Activated CD8-positive, alpha-beta T cell treated with anti-CD3 and anti-CD28 coated beads, Interleukin-2, amount 10 ng/mL, durations not matched to agents 7 days and 5 days (primary cell): ENCODE measurements at regions not wholly inside any gene's neighbourhood (a gene's known extent, or its start where the extent isn't known, plus 50 kb on each side); places are given as distances from the start of the nearest gene placed in this dataset.

Experiments used
- ATAC-seq: fragments of 150-1000 bp; cut with Tn5 transposase; one replicate; pipeline ENCODE4 v1.10.0; 2021; ENCODE audit warnings: moderate library complexity
- CTCF ChIA-PET: fragments of 350-600 bp; sonication (Branson Sonifier 250); formaldehyde crosslinking; loops from one replicate; lab custom pipeline; 2021; ENCODE audit warnings: antibody characterized with exemption; lab: Charles Lee
- POLR2A ChIA-PET: fragments of 350-600 bp; sonication (Branson Sonifier 250); formaldehyde crosslinking; loops from one replicate; lab custom pipeline; 2021; ENCODE audit warnings: antibody characterized with exemption; lab: Charles Lee
- DNase-seq: peaks from one replicate; pipeline ENCODE4 v3.0.0-alpha.2; 2020
- H3K27ac Mint-ChIP-seq: one replicate; pipeline ENCODE4 v1.8.0; 2021; ENCODE audit warnings: mild to moderate bottlenecking, mixed read lengths
- H3K27me3 Mint-ChIP-seq: one replicate; pipeline ENCODE4 v1.8.0; 2021; ENCODE audit warnings: low read depth, mixed read lengths
- H3K36me3 Mint-ChIP-seq: one replicate; pipeline ENCODE4 v1.8.0; 2021; ENCODE audit warnings: low read depth, mixed read lengths
- H3K4me1 Mint-ChIP-seq: one replicate; pipeline ENCODE4 v1.8.0; 2021; ENCODE audit warnings: low read depth, mixed read lengths
- H3K4me3 Mint-ChIP-seq: one replicate; pipeline ENCODE4 v1.8.0; 2021; ENCODE audit warnings: mild to moderate bottlenecking, mixed read lengths
- H3K9me3 Mint-ChIP-seq: one replicate; pipeline ENCODE4 v1.8.0; 2022; ENCODE audit warnings: mixed read lengths; ENCODE audit not compliant: insufficient read depth

- Mint-ChIP-seq H3K4me1 (peaks cover 33% of the 10 kb centered on the region), H3K4me3 (no peak overlapping the region), H3K36me3 (peaks cover 10% of the 10 kb centered on the region), H3K27ac (no peak overlapping the region), H3K27me3 (no peaks in the 10 kb centered on the region), H3K9me3 (no peaks in the 10 kb centered on the region)
- ChIA-PET CTCF (interaction anchor here (1.5 kb wide), 1 partner anchor 12 kb away, joined by 3 read pairs; no protein-coding TSS in a partner anchor), POLR2A (interaction anchor here (0.6 kb wide), 1 partner anchor 40 kb away, joined by 3 read pairs; no protein-coding TSS in a partner anchor)
- DNase-seq (no peak), ATAC-seq (no peak)
Measured at GRCh38 chr7:17055596-17055995, 173.8 kb upstream of the AGR3 start.

- Mint-ChIP-seq H3K27me3 (no peaks in the 10 kb centered on the region), H3K4me3 (no peak overlapping the region), H3K4me1 (peaks cover 33% of the 10 kb centered on the region), H3K36me3 (peaks cover 10% of the 10 kb centered on the region), H3K27ac (peak overlapping the region; percentile 56), H3K9me3 (no peaks in the 10 kb centered on the region)
- ATAC-seq (no peak), DNase-seq (no peak)
- ChIA-PET CTCF (interaction anchor here (0.9 to 1.5 kb wide), 2 partner anchors 9 to 11 kb away, joined by 3 read pairs; no protein-coding TSS in a partner anchor), POLR2A (interaction anchor here (1.0 kb wide), 1 partner anchor 243 kb away, joined by 4 read pairs; no protein-coding TSS in a partner anchor)
Measured at GRCh38 chr7:17056491-17057142, 174.8 kb upstream of the AGR3 start.

DNA sequence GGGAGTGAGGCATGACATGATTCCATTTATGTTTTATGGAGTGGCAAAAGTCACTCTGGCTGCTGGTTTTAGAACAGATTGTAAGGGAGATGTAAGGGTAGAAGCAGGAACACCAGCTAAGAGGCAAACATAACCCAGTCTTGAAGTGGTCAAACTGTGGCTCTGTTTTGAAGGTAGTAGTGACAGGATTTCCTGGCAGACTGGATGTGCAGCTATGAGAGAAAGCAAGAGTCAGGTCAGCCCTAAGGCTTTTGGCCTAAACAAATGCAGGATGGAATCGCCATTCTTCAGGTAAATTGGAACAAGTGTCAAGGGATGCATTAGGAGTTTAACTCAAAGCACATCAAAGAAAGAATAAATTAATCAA lies 175.3 kb upstream of the AGR3 start:
- Mint-ChIP-seq H3K4me1 (peaks cover 33% of the 10 kb centered on the region), H3K36me3 (peaks cover 6% of the 10 kb centered on the region), H3K27ac (peak overlapping the region; percentile 56), H3K27me3 (no peaks in the 10 kb centered on the region), H3K4me3 (no peak overlapping the region), H3K9me3 (no peaks in the 10 kb centered on the region)
- CTCF ChIA-PET: interaction anchor here (0.9 to 1.8 kb wide), 2 partner anchors 10 to 47 kb away, joined by 3 to 10 read pairs; no protein-coding TSS in a partner anchor
- ATAC-seq (peak; percentile 57), DNase-seq (no peak)
- POLR2A ChIA-PET: interaction anchor here (1.0 kb wide), 1 partner anchor 242 kb away, joined by 4 read pairs; no protein-coding TSS in a partner anchor

- Mint-ChIP-seq H3K4me1 (peaks cover 36% of the 10 kb centered on the region), H3K9me3 (no peaks in the 10 kb centered on the region), H3K36me3 (peaks cover 5% of the 10 kb centered on the region), H3K4me3 (no peak overlapping the region), H3K27ac (no peak overlapping the region), H3K27me3 (no peaks in the 10 kb centered on the region)
- peak; percentile 44 for ATAC-seq
- no peak for DNase-seq
- POLR2A ChIA-PET: interaction anchor here (0.8 kb wide), 1 partner anchor 240 kb away, joined by 3 read pairs; the partner anchor contains the start of gene AHR
- CTCF ChIA-PET: interaction anchor here (0.6 to 1.8 kb wide), 5 partner anchors 10 to 147 kb away, joined by 3 to 10 read pairs (median 4); no protein-coding TSS in a partner anchor
Measured at GRCh38 chr7:17058568-17058967, 176.8 kb upstream of the AGR3 start.

- ChIA-PET CTCF (interaction anchor here (3.2 kb wide), 1 partner anchor 77 kb away, joined by 9 read pairs; no protein-coding TSS in a partner anchor), POLR2A (no interaction called here)
- ATAC-seq (no peak), DNase-seq (no peak)
- Mint-ChIP-seq H3K36me3 (peaks cover 5% of the 10 kb centered on the region), H3K4me3 (no peak overlapping the region), H3K9me3 (no peaks in the 10 kb centered on the region), H3K4me1 (peaks cover 32% of the 10 kb centered on the region), H3K27ac (no peak overlapping the region), H3K27me3 (no peaks in the 10 kb centered on the region)
Measured at GRCh38 chr7:17060051-17060450, 178.3 kb upstream of the AGR3 start.

GRCh38 chr7:17061443-17061842 lies 179.7 kb upstream of the AGR3 start:
- DNase-seq (no peak), ATAC-seq (no peak)
- Mint-ChIP-seq H3K27ac (no peak overlapping the region), H3K4me1 (peaks cover 29% of the 10 kb centered on the region), H3K27me3 (no peaks in the 10 kb centered on the region), H3K36me3 (peaks cover 5% of the 10 kb centered on the region), H3K9me3 (peaks cover 5% of the 10 kb centered on the region), H3K4me3 (no peak overlapping the region)
- ChIA-PET POLR2A (interaction anchor here (0.6 kb wide), 1 partner anchor 1210 kb away, joined by 3 read pairs; no protein-coding TSS in a partner anchor), CTCF (interaction anchor here (1.2 to 3.2 kb wide), 3 partner anchors 62 to 246 kb away, joined by 3 to 9 read pairs (median 4); no protein-coding TSS in a partner anchor)

DNA sequence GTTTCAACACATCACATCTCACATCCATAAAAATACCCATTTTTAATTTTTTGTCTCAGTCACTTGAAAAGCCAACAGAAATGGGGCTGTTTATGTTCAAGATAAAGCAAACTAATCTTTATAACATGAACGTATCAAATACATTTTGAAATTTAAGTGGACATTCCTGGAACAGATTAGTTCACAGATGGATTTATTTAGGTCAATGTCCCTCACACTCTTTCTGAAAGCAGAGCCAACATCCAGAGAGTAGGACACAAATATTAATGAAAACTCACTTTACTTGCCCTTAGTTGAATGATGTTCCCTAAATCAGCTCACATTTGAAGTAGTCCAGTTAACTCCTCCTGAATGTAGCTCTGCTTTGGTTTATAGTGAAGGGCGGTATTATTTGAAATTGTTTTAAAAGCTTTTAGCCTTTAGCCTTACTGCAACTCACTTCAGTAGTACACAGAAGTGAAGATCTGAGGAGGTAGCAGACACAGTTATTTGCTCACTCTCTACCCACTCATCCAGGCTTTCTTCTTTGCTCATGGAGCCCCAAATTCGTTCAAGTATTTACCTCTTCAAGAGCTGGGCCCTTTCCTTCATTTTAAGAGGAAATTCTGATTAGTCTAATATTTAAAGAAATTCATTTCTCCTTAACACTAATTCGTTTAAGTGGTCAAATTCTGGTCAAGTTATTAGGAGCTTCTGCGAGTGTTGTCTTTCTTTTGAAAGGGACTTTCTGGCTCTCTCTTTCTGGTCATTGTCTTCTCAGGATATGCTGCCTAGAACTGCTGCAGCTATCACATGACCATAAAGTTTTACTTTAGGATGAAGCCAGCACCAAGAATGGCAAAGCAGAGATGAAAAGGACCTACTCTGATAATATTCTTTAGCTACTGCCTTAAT lies 180.6 kb upstream of the AGR3 start:
- Mint-ChIP-seq H3K4me1 (peaks cover 21% of the 10 kb centered on the region), H3K36me3 (peaks cover 5% of the 10 kb centered on the region), H3K4me3 (no peak overlapping the region), H3K27ac (no peak overlapping the region), H3K27me3 (no peaks in the 10 kb centered on the region), H3K9me3 (peaks cover 8% of the 10 kb centered on the region)
- ChIA-PET CTCF (interaction anchor here (0.8 to 3.2 kb wide), 12 partner anchors 17 to 245 kb away, joined by 3 to 9 read pairs (median 4); no protein-coding TSS in a partner anchor), POLR2A (no interaction called here)
- DNase-seq (no peak), ATAC-seq (no peak)

- no peak overlapping the region for H3K27ac Mint-ChIP-seq
- H3K4me3 Mint-ChIP-seq: no peak overlapping the region
- POLR2A ChIA-PET: no interaction called here
- H3K36me3 Mint-ChIP-seq: peaks cover 5% of the 10 kb centered on the region
- H3K9me3 Mint-ChIP-seq: peaks cover 8% of the 10 kb centered on the region
- CTCF ChIA-PET: interaction anchor here (0.8 to 1.9 kb wide), 10 partner anchors 18 to 244 kb away, joined by 3 to 5 read pairs (median 4); no protein-coding TSS in a partner anchor
- DNase-seq (no peak), ATAC-seq (no peak)
- H3K27me3 Mint-ChIP-seq: no peaks in the 10 kb centered on the region
- H3K4me1 Mint-ChIP-seq: peaks cover 14% of the 10 kb centered on the region
Measured at GRCh38 chr7:17063045-17063383, 181.2 kb upstream of the AGR3 start.

DNA sequence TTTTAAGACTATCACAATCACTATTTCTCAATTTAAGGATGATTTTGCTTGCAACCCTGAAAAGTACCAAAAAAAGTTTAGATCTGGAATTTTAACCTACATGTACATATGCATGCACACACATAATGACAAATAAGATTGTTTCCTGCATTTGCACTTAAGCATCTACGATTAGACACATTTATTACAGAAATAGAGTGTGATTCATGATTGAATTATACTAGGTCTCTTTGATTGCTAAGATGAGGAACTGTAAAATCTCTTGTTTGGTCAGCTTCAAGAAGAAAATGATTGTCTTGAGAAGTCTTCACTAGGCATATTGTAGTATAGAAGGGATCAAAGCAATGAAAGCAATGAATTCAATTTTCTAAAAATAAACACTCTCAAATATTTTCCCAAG lies 185.9 kb upstream of the AGR3 start:
- no peak overlapping the region for H3K4me3 Mint-ChIP-seq
- POLR2A ChIA-PET: no interaction called here
- DNase-seq (no peak), ATAC-seq (no peak)
- H3K27me3 Mint-ChIP-seq: no peaks in the 10 kb centered on the region
- H3K9me3 Mint-ChIP-seq: peaks cover 8% of the 10 kb centered on the region
- H3K27ac Mint-ChIP-seq: no peak overlapping the region
- peaks cover 3% of the 10 kb centered on the region for H3K4me1 Mint-ChIP-seq
- no peaks in the 10 kb centered on the region for H3K36me3 Mint-ChIP-seq
- CTCF ChIA-PET: interaction anchor here (0.6 kb wide), 1 partner anchor 12 kb away, joined by 3 read pairs; no protein-coding TSS in a partner anchor

DNA sequence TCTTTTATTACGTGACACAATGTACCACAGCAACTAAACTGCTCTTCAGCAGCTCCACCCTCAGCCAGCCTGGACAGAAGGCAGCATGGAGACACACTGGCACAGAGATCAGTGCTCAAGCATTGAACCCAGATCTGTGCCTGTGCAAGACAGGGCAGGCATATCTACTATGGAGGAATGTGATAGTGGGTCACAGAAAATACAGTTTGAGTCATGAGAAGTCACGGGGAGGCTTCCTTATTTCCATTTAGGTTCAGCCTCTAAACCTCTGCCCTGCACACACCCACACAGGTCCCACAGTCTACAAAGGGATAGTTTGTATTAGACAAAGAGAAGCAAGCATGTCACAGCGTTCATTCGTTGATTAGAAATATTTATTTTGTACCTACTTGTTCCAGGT lies 187.4 kb upstream of the AGR3 start:
- peaks cover under 1% of the 10 kb centered on the region for H3K27me3 Mint-ChIP-seq
- peaks cover 8% of the 10 kb centered on the region for H3K9me3 Mint-ChIP-seq
- POLR2A ChIA-PET: no interaction called here
- no peak overlapping the region for H3K4me3 Mint-ChIP-seq
- DNase-seq (no peak), ATAC-seq (no peak)
- H3K27ac Mint-ChIP-seq: no peak overlapping the region
- CTCF ChIA-PET: interaction anchor here (1.2 kb wide), 1 partner anchor 11 kb away, joined by 3 read pairs; no protein-coding TSS in a partner anchor
- H3K36me3 Mint-ChIP-seq: no peaks in the 10 kb centered on the region
- H3K4me1 Mint-ChIP-seq: no peaks in the 10 kb centered on the region

- ChIA-PET POLR2A (no interaction called here), CTCF (interaction anchor here (1.4 kb wide), 1 partner anchor 87 kb away, joined by 4 read pairs; no protein-coding TSS in a partner anchor)
Measured at GRCh38 chr7:17070231-17070708, 188.5 kb upstream of the AGR3 start.

More at GRCh38 chr7:17070231-17070708, 188.5 kb upstream of the AGR3 start:
- H3K4me3 Mint-ChIP-seq: no peak overlapping the region
- ATAC-seq (no peak), DNase-seq (no peak)
- H3K36me3 Mint-ChIP-seq: no peaks in the 10 kb centered on the region
- no peak overlapping the region for H3K27ac Mint-ChIP-seq
- H3K27me3 Mint-ChIP-seq: peaks cover 2% of the 10 kb centered on the region
- H3K9me3 Mint-ChIP-seq: peaks cover 8% of the 10 kb centered on the region
- no peaks in the 10 kb centered on the region for H3K4me1 Mint-ChIP-seq
